HEK293T (cell line): ENCODE measurements at regions not wholly inside any gene's neighbourhood (a gene's known extent, or its start where the extent isn't known, plus 50 kb on each side); places are given as distances from the start of the nearest gene placed in this dataset.

Source experiments
- BHLHE40 ChIP-seq: fragments of 450-650 bp; IDR thresholded peaks from 2 replicates; pipeline ENCODE4 v1.6.1; 2016; ENCODE audit warnings: mild to moderate bottlenecking, moderate library complexity, borderline replicate concordance
- CTBP1 ChIP-seq: fragments of 450-650 bp; IDR thresholded peaks from 2 replicates; pipeline ENCODE4 v1.6.1; 2016; ENCODE audit warnings: borderline replicate concordance
- L3MBTL2 ChIP-seq: fragments of 450-650 bp; conservative IDR thresholded peaks from 2 replicates; pipeline ENCODE4 v1.6.1; 2016; ENCODE audit warnings: mild to moderate bottlenecking

DNA sequence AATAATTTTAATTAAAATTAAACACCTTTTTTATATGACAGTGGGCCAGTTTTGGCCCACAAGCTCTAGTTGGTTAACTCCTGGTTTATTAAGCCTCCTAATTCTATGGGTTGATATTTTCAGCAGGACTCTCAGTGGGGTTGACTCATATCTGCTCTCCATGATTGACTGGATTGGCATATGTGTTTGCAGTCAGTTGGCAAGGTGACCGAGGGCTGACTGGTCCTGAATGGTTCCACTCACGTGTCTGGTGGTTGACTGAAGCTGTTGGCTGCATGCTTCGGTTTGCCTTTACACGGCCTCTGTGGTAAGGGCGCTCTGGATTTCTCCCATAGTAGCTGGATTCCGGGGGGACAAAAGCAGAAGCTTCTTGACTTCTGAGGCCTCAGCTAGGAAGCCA, 65.3 kb upstream of the ZNF280D start:
- TF ChIP-seq BHLHE40, result no peak
- no peak for TF ChIP-seq L3MBTL2
- no peak for TF ChIP-seq CTBP1
